NCI-H2227 treated with DMSO at 0.1 percent for 48 hours (cell line): ENCODE measurements at regions not wholly inside any gene's neighbourhood (a gene's known extent, or its start where the extent isn't known, plus 50 kb on each side); places are given as distances from the start of the nearest gene placed in this dataset.
"Not testable (repeated sequence)": the region's sequence is repeated elsewhere in the genome, so short reads cannot be mapped to it uniquely, and the experiment has no call there.

Experiments
- DNase-seq: peaks from one replicate; lab custom pipeline; 2025; lab: John Stamatoyannopoulos, UW

- no peak for DNase-seq
Observed at GRCh38 chr13:81283561-81283960, 942.6 kb upstream of the SPRY2 start.

GRCh38 chr13:81283062-81283461, 942.1 kb upstream of the SPRY2 start:
- no peak for DNase-seq

GRCh38 chr13:81275666-81276258, 934.8 kb upstream of the SPRY2 start:
- no peak for DNase-seq

GRCh38 chr13:81247711-81248110, 906.8 kb upstream of the SPRY2 start:
- no peak for DNase-seq

GRCh38 chr13:81246556-81246955, 905.6 kb upstream of the SPRY2 start:
- DNase-seq, result no peak

- DNase-seq, result no peak
Observed at GRCh38 chr13:81244011-81244410, 903.1 kb upstream of the SPRY2 start.

GRCh38 chr13:81230386-81230785, 889.5 kb upstream of the SPRY2 start:
- DNase-seq, result no peak

GRCh38 chr13:81226830-81227229, 885.9 kb upstream of the SPRY2 start:
- DNase-seq, result not testable (repeated sequence)

GRCh38 chr13:81224209-81224833, 883.4 kb upstream of the SPRY2 start:
- DNase-seq, result no peak

- DNase-seq, result no peak
Observed at GRCh38 chr13:81223778-81224177, 882.9 kb upstream of the SPRY2 start.

GRCh38 chr13:81211713-81212112, 870.8 kb upstream of the SPRY2 start:
- no peak for DNase-seq

- no peak for DNase-seq
Observed at GRCh38 chr13:81207636-81208035, 866.7 kb upstream of the SPRY2 start.

- no peak for DNase-seq
Observed at GRCh38 chr13:81207231-81207630, 866.3 kb upstream of the SPRY2 start.

GRCh38 chr13:81203783-81204182, 862.9 kb upstream of the SPRY2 start:
- no peak for DNase-seq

GRCh38 chr13:81199956-81200355, 859.0 kb upstream of the SPRY2 start:
- no peak for DNase-seq

- DNase-seq, result no peak
Observed at GRCh38 chr13:81197966-81198365, 857.0 kb upstream of the SPRY2 start.

- no peak for DNase-seq
Observed at GRCh38 chr13:81197483-81197882, 856.6 kb upstream of the SPRY2 start.

GRCh38 chr13:81194362-81194761, 853.4 kb upstream of the SPRY2 start:
- DNase-seq, result no peak

- DNase-seq, result no peak
Observed at GRCh38 chr13:81184556-81185265, 843.8 kb upstream of the SPRY2 start.

GRCh38 chr13:81172603-81173002, 831.7 kb upstream of the SPRY2 start:
- no peak for DNase-seq

GRCh38 chr13:81171065-81171647, 830.2 kb upstream of the SPRY2 start:
- no peak for DNase-seq

- DNase-seq, result not testable (repeated sequence)
Observed at GRCh38 chr13:81163823-81164222, 822.9 kb upstream of the SPRY2 start.

- no peak for DNase-seq
Observed at GRCh38 chr13:81153478-81153877, 812.6 kb upstream of the SPRY2 start.
